Gastroesophageal sphincter (tissue), 4 donors: ENCODE measurements at regions not wholly inside any gene's neighbourhood (a gene's known extent, or its start where the extent isn't known, plus 50 kb on each side); places are given as distances from the start of the nearest gene placed in this dataset.

Experiments
- ATAC-seq: fragments of 150-250 bp; one replicate; pipeline ENCODE4 v1.9.1; 2016; ENCODE audit warnings: mild to moderate bottlenecking, moderate library complexity
- H3K27ac ChIP-seq, 4 donors: fragments of 200-600 bp; sonication (generic) in 3 of 4; 1 replicate in 3 of 4; 2 replicates in 1 of 4; pipeline ENCODE4 v1.5.1; 2016 to 2019
- H3K27me3 ChIP-seq: fragments of 200-600 bp; sonication (generic); one replicate; pipeline ENCODE4 v1.5.1; 2019
- H3K36me3 ChIP-seq, 2 donors: fragments of 200-600 bp; sonication (generic); one replicate each; pipeline ENCODE4 v1.5.1; 2019; ENCODE audit warnings: control low read depth in 1 of 2
- H3K4me1 ChIP-seq, 3 donors: fragments of 200-600 bp; sonication (generic); 1 replicate in 2 of 3; 2 replicates in 1 of 3; pipeline ENCODE4 v1.5.1; 2016 to 2019; ENCODE audit warnings: control low read depth in 2 of 3
- H3K4me3 ChIP-seq, 2 donors: fragments of 200-600 bp; sonication (generic); one replicate each; pipeline ENCODE4 v1.5.1; 2019; ENCODE audit warnings: mild to moderate bottlenecking in 1 of 2, moderate library complexity in 1 of 2
- H3K9me3 ChIP-seq, 3 donors: fragments of 200-600 bp; sonication (generic); one replicate each; pipeline ENCODE4 v1.5.1; 2017 to 2019; ENCODE audit warnings: control low read depth in 2 of 3
- EP300 ChIP-seq: sonication (generic); formaldehyde crosslinking; IDR thresholded peaks from one replicate; pipeline ENCODE4 v1.6.1; 2017; ENCODE audit warnings: antibody characterized with exemption, mild to moderate bottlenecking
- POLR2A ChIP-seq, 2 donors: fragments of 450-650 bp; IDR thresholded peaks; one replicate each; pipeline ENCODE4 v1.6.1; 2017; ENCODE audit warnings: antibody characterized with exemption in 2 of 2, mild to moderate bottlenecking in 2 of 2, moderate library complexity in 1 of 2
- POLR2AphosphoS5 ChIP-seq: sonication (generic); formaldehyde crosslinking; IDR thresholded peaks from one replicate; pipeline ENCODE4 v1.6.1; 2017; ENCODE audit warnings: antibody characterized with exemption
- WGBS, 2 donors: methylation state at CpG; one replicate each; pipeline ENCODE4 v1.1.5; 2018; ENCODE audit warnings: low coverage in 1 of 2; 5-methylcytosine and 5-hydroxymethylcytosine counted together
- TF ChIP-seq, protein P1 (sequence below), 4 experiments: fragments of 200-600 bp in 2 of 4; fragments of 450-650 bp in 2 of 4; sonication (generic) in 1 of 4; IDR thresholded peaks; one replicate each; pipeline ENCODE4 v1.5.1; 2017 to 2019; ENCODE audit warnings: antibody characterized with exemption in 4 of 4, mild to moderate bottlenecking in 2 of 4, moderate library complexity in 2 of 4

DNA sequence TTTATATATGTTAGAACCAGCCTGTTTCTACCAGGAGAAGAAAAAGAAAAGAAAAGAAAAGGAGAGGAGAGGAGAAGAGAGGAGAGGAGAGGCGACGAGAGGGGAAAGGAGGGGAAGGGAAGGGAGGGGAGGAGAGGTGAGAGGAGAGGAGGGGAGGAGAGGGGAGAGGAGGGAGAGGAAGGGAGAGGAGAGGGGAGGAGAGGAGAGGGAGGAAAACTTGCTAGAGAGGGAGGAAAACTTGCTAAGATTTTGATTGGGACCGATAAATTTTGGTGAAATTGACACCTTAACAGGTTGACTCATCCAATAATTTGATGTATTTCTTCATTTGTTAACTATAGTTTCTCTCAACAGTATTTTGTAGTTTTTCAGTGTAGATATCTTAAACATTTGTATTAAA is 164.0 kb upstream of the SYT1 start:
- Histone ChIP-seq H3K27ac (no peak overlapping the region), H3K4me1 (no peaks in the 10 kb centered on the region), H3K9me3 (no peaks in the 10 kb centered on the region), H3K36me3 (no peaks in the 10 kb centered on the region), H3K27me3 (no peaks in the 10 kb centered on the region), H3K4me3 (no peak overlapping the region)
- TF ChIP-seq, protein P1, sequence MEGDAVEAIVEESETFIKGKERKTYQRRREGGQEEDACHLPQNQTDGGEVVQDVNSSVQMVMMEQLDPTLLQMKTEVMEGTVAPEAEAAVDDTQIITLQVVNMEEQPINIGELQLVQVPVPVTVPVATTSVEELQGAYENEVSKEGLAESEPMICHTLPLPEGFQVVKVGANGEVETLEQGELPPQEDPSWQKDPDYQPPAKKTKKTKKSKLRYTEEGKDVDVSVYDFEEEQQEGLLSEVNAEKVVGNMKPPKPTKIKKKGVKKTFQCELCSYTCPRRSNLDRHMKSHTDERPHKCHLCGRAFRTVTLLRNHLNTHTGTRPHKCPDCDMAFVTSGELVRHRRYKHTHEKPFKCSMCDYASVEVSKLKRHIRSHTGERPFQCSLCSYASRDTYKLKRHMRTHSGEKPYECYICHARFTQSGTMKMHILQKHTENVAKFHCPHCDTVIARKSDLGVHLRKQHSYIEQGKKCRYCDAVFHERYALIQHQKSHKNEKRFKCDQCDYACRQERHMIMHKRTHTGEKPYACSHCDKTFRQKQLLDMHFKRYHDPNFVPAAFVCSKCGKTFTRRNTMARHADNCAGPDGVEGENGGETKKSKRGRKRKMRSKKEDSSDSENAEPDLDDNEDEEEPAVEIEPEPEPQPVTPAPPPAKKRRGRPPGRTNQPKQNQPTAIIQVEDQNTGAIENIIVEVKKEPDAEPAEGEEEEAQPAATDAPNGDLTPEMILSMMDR (IDR thresholded peaks at IDR 0.05), result no peak
- no peak for TF ChIP-seq POLR2AphosphoS5
- TF ChIP-seq EP300, result no peak
- no peak for TF ChIP-seq POLR2A (IDR thresholded peaks at IDR 0.05)
- 68 to 81% methylated on average over 3 of the region's 3 CpGs for WGBS, 2 donors
- ATAC-seq, result no peak

DNA sequence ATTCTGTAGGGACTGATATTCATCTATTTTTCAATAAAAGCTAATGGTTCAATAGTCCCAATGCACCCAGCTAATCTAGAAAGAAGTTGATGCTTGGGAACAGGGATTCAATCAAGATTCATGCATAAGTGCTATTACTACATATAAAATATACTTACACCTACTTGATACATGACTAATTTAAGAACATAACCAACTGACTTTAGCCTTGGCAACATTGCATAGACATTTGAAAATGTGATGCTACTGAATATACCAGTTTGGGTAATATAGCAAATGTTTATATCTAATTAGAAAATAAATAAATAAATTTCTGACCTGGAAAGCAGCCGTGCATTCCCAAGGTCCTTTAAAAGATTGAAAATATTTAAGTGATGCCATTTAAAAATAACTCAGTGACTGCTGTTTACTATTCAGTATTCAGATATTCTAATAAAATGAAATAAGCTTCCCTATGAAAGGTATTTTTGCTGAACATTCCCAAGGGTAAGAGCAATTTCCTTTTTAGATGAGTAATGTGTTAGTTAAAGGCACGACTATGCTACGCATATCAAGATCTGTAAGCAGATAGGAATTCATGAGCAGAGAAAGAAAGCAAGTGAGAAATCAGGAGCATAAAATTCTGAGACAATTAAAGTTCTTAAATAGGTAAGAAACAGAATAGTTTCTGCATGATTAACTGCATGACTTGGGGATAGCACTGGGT is 160.6 kb upstream of the SYT1 start:
- Histone ChIP-seq H3K36me3 (no peaks in the 10 kb centered on the region), H3K4me3 (no peak overlapping the region), H3K27ac (no peak overlapping the region), H3K27me3 (no peaks in the 10 kb centered on the region), H3K4me1 (no peaks in the 10 kb centered on the region), H3K9me3 (no peaks in the 10 kb centered on the region)
- 39 to 46% methylated on average over 3 of the region's 3 CpGs for WGBS, 2 donors
- TF ChIP-seq POLR2AphosphoS5 (no peak), POLR2A (IDR thresholded peaks at IDR 0.05) (no peak), EP300 (no peak)
- TF ChIP-seq, protein P1 (IDR thresholded peaks at IDR 0.05), result no peak
- no peak for ATAC-seq

DNA sequence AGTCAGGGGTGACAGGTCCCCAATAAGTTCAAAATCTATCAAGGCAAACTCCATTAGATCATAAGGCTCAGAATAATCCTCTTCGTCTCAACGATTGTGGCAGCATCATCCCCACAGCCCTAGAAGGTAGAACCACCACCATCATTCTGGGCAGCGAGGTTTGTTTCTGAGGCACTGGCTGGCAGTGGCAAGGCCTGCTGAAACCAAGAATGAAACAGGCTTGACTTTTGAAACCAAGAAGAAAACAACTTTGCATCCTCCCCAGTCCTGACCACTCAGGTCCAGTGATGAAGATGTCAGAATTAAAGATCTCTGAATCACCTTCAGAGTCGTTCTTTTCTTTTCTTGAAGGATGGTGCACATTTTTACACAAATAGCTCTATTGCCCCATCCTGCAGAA is 152.6 kb upstream of the SYT1 start:
- WGBS, 2 donors, result 90 to 98% methylated on average over 3 to 4 of the region's 4 CpGs
- H3K27ac ChIP-seq, result no peak overlapping the region
- TF ChIP-seq POLR2A (IDR thresholded peaks at IDR 0.05) (no peak), POLR2AphosphoS5 (no peak), EP300 (no peak)
- TF ChIP-seq, protein P1 (IDR thresholded peaks at IDR 0.05), result no peak
- H3K4me3 ChIP-seq, result no peak overlapping the region
- no peaks in the 10 kb centered on the region for H3K36me3 ChIP-seq
- no peaks in the 10 kb centered on the region for H3K4me1 ChIP-seq
- ATAC-seq, result no peak
- no peaks in the 10 kb centered on the region for H3K27me3 ChIP-seq
- H3K9me3 ChIP-seq, result no peaks in the 10 kb centered on the region

DNA sequence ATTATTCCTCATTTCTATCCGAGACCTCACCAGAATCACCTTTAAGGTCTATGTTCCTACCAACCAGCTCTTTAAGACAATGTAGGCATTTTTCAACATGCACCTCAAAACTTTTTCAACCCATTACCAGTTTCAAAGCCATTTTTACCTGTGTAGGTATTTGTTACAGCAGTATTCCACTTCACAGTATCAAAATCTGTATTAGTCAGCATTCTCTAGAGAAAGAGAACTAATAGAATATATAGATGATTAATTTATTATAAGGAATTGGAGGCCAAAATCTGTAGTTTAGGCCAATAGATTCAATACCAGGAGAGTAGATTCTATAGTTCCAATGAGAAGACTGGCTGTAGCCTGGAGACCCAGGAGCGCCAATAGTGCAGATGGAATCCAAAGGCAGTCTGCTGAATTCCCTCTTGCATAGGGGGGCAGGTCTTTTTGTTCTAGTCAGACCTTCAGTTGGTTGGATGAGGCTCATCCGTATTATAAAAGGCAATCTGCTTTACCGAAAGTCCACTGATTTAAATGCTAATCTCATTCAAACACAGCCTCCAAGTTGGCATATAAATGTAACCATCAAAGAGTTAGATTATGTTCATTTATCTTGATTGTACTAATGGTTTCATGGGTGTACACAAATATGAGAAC is 151.6 kb upstream of the SYT1 start:
- Histone ChIP-seq H3K4me3 (no peak overlapping the region), H3K4me1 (no peaks in the 10 kb centered on the region), H3K27ac (no peak overlapping the region), H3K36me3 (no peaks in the 10 kb centered on the region), H3K9me3 (no peaks in the 10 kb centered on the region), H3K27me3 (no peaks in the 10 kb centered on the region)
- TF ChIP-seq, protein P1 (IDR thresholded peaks at IDR 0.05), result no peak
- TF ChIP-seq POLR2A (IDR thresholded peaks at IDR 0.05), result no peak
- no peak for TF ChIP-seq POLR2AphosphoS5
- TF ChIP-seq EP300, result no peak
- ATAC-seq, result no peak
- 86 to 88% methylated on average over 4 of the region's 4 CpGs for WGBS, 2 donors

DNA sequence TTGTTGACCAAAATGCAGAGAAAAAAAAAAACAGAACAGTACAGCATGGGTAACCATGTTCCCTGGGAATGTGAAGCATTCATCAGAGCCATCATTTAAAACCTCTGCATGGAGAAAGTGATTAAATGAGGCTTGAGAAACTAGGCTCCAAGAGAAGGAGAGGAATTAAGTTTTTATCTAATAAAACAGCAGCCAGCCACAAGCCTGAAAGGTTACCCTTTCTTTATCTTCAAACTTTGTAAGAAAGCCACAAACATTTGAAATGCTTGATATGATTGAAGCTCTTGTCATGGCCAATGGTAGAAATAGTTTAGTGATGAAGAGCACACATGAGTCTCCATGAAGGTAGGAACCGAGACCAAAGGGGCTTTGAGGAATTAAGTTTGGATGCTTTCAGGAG is 144.9 kb upstream of the SYT1 start:
- no peaks in the 10 kb centered on the region for H3K4me1 ChIP-seq
- H3K27me3 ChIP-seq, result no peaks in the 10 kb centered on the region
- no peak overlapping the region for H3K27ac ChIP-seq
- TF ChIP-seq POLR2A (IDR thresholded peaks at IDR 0.05) (no peak), POLR2AphosphoS5 (no peak), EP300 (no peak)
- TF ChIP-seq, protein P1 (IDR thresholded peaks at IDR 0.05), result no peak
- H3K36me3 ChIP-seq, result no peaks in the 10 kb centered on the region
- H3K4me3 ChIP-seq, result no peak overlapping the region
- H3K9me3 ChIP-seq, result no peaks in the 10 kb centered on the region
- WGBS, 2 donors, result 83% methylated on average over 1 of the region's 1 CpG; no CpG with 5 or more reads in 1 of the 2 donors
- no peak for ATAC-seq
